ENCODE measurements at regions not wholly inside any gene's neighbourhood (a gene's known extent, or its start where the extent isn't known, plus 50 kb on each side); places are given as distances from the start of the nearest gene placed in this dataset.

- no peaks in the 10 kb centered on the region for H3K27me3 ChIP-seq
- intact Hi-C loops (cut with DNase I; ENCODE audit: low total_unique reads), result loop anchor here (10.0 kb wide), 1 partner anchor 1194 kb away; no protein-coding TSS in a partner anchor
- TF ChIP-seq EP300 (IDR thresholded peaks at IDR 0.05; ENCODE audit: low read depth) (no peak), CTCF (IDR thresholded peaks at IDR 0.05) (peak; percentile 36 to 71 (median 59))
- no peaks in the 10 kb centered on the region for H3K4me1 ChIP-seq
- H3K27ac ChIP-seq, result no peak overlapping the region
- no peak overlapping the region for H3K4me3 ChIP-seq
- in situ Hi-C loops (cut with MboI; ENCODE audit: low pct_ligation_motif_present in 1 of 4, low pct_unique_long_range_greater_than_20kb in 1 of 4, low sequenced_read_pairs in 3 of 4), result loop anchor here in 2 of 4 donors (25.0 kb wide), 2 partner anchors 1197 to 1647 kb away; no protein-coding TSS in a partner anchor
- no peaks in the 10 kb centered on the region for H3K9me3 ChIP-seq
- H3K36me3 ChIP-seq, result no peaks in the 10 kb centered on the region
- 0% methylated on average over 1 of the region's 1 CpG for WGBS, 2 donors (ENCODE audit: low coverage in 1 of 2)
- DNase-seq, result no peak
Observed at GRCh38 chr5:165209101-165209727, 1703.8 kb downstream of the MAT2B start.

- Histone ChIP-seq H3K36me3 (no peaks in the 10 kb centered on the region), H3K27me3 (no peaks in the 10 kb centered on the region), H3K4me3 (no peak overlapping the region), H3K27ac (no peak overlapping the region), H3K4me1 (no peaks in the 10 kb centered on the region), H3K9me3 (no peaks in the 10 kb centered on the region)
- in situ Hi-C loops (cut with MboI; ENCODE audit: low pct_ligation_motif_present in 1 of 4, low pct_unique_long_range_greater_than_20kb in 1 of 4, low sequenced_read_pairs in 3 of 4) (loop anchor here in 2 of 4 donors (25.0 kb wide), 2 partner anchors 1212 to 1662 kb away; no protein-coding TSS in a partner anchor), intact Hi-C loops (cut with DNase I; ENCODE audit: low total_unique reads) (no loop called here)
- DNase-seq, result no peak
- TF ChIP-seq POLR2AphosphoS5 (IDR thresholded peaks at IDR 0.05), result no peak
- TF ChIP-seq EP300 (IDR thresholded peaks at IDR 0.05; ENCODE audit: low read depth), result no peak
- 72 to 76% methylated on average over 3 of the region's 3 CpGs for WGBS, 2 donors (ENCODE audit: low coverage in 1 of 2)
Observed at GRCh38 chr5:165224366-165225045, 1719.1 kb downstream of the MAT2B start.

- no peaks in the 10 kb centered on the region for H3K9me3 ChIP-seq
- H3K36me3 ChIP-seq, result no peaks in the 10 kb centered on the region
- H3K4me1 ChIP-seq, result no peaks in the 10 kb centered on the region
- WGBS, 2 donors (ENCODE audit: low coverage in 1 of 2), result 88 to 100% methylated on average over 2 to 3 of the region's 3 CpGs
- H3K4me3 ChIP-seq, result no peak overlapping the region
- no peaks in the 10 kb centered on the region for H3K27me3 ChIP-seq
- intact Hi-C loops (cut with DNase I; ENCODE audit: low total_unique reads), result no loop called here
- H3K27ac ChIP-seq, result no peak overlapping the region
- in situ Hi-C loops (cut with MboI; ENCODE audit: low pct_ligation_motif_present in 1 of 4, low pct_unique_long_range_greater_than_20kb in 1 of 4, low sequenced_read_pairs in 3 of 4), result no loop called here
- DNase-seq, result no peak
- TF ChIP-seq CTCF (IDR thresholded peaks at IDR 0.05), result no peak
- no peak for TF ChIP-seq EP300 (IDR thresholded peaks at IDR 0.05; ENCODE audit: low read depth)
- no peak for TF ChIP-seq POLR2A (IDR thresholded peaks at IDR 0.05)
- TF ChIP-seq POLR2AphosphoS5 (IDR thresholded peaks at IDR 0.05), result no peak
Observed at GRCh38 chr5:165227515-165227914, 1722.1 kb downstream of the MAT2B start.

- Histone ChIP-seq H3K27ac (no peak overlapping the region), H3K4me3 (no peak overlapping the region), H3K9me3 (no peaks in the 10 kb centered on the region), H3K36me3 (no peaks in the 10 kb centered on the region), H3K27me3 (no peaks in the 10 kb centered on the region), H3K4me1 (no peaks in the 10 kb centered on the region)
- no peak for DNase-seq
- TF ChIP-seq POLR2A (IDR thresholded peaks at IDR 0.05) (no peak), POLR2AphosphoS5 (IDR thresholded peaks at IDR 0.05) (no peak), CTCF (IDR thresholded peaks at IDR 0.05) (no peak), EP300 (IDR thresholded peaks at IDR 0.05; ENCODE audit: low read depth) (no peak)
- intact Hi-C loops (cut with DNase I; ENCODE audit: low total_unique reads) (no loop called here), in situ Hi-C loops (cut with MboI; ENCODE audit: low pct_ligation_motif_present in 1 of 4, low pct_unique_long_range_greater_than_20kb in 1 of 4, low sequenced_read_pairs in 3 of 4) (no loop called here)
- WGBS, 2 donors (ENCODE audit: low coverage in 1 of 2), result 57 to 58% methylated on average over 1 of the region's 1 CpG
Observed at GRCh38 chr5:165228184-165228583, 1722.8 kb downstream of the MAT2B start.

All from transverse colon (tissue), 4 donors.